ENCODE measurements at regions not wholly inside any gene's neighbourhood (a gene's known extent, or its start where the extent isn't known, plus 50 kb on each side); places are given as distances from the start of the nearest gene placed in this dataset.

GRCh38 chr1:172885971-172886370, 164.8 kb downstream of the TNFSF18 start:
- TF ChIP-seq EZH2 (IDR thresholded peaks at IDR 0.05) (no peak), FOXP2 (optimal IDR thresholded peaks at IDR 0.05; ENCODE audit: control extremely low read depth, extremely low read length, insufficient read depth) (no peak), POLR2AphosphoS5 (IDR thresholded peaks at IDR 0.05; ENCODE audit: borderline replicate concordance, low read depth, low read length) (no peak)

Data from SK-N-MC (cell line).